HS-27A (cell line): ENCODE measurements at regions not wholly inside any gene's neighbourhood (a gene's known extent, or its start where the extent isn't known, plus 50 kb on each side); places are given as distances from the start of the nearest gene placed in this dataset.
A peak's percentile ranks its signal among the peaks of the same experiment; 100 is the strongest.
"Not testable (repeated sequence)": the region's sequence is repeated elsewhere in the genome, so short reads cannot be mapped to it uniquely, and the experiment has no call there.

Source experiments
- DNase-seq: peaks from one replicate; pipeline ENCODE4 v3.0.0-alpha.2; 2012; ENCODE audit warnings: low read depth, missing footprints

GRCh38 chr1:181202986-181203555, 114.6 kb downstream of the IER5 start:
- no peak for DNase-seq

GRCh38 chr1:181204530-181204929, 116.0 kb downstream of the IER5 start:
- no peak for DNase-seq

GRCh38 chr1:181205901-181206300, 117.4 kb downstream of the IER5 start:
- no peak for DNase-seq

- DNase-seq, result no peak
These were observed 118.0 kb downstream of the IER5 start for GRCh38 chr1:181206513-181206912.

GRCh38 chr1:181206979-181207790, 118.7 kb downstream of the IER5 start:
- no peak for DNase-seq

GRCh38 chr1:181208083-181208482, 119.6 kb downstream of the IER5 start:
- no peak for DNase-seq

- no peak for DNase-seq
These were observed 120.5 kb downstream of the IER5 start for GRCh38 chr1:181208967-181209366.

- no peak for DNase-seq
These were observed 124.6 kb downstream of the IER5 start for GRCh38 chr1:181213056-181213455.

- DNase-seq, result no peak
These were observed 128.1 kb downstream of the IER5 start for GRCh38 chr1:181216591-181216994.

GRCh38 chr1:181219938-181220337, 131.4 kb downstream of the IER5 start:
- DNase-seq, result no peak

- no peak for DNase-seq
These were observed 132.6 kb downstream of the IER5 start for GRCh38 chr1:181221078-181221477.

GRCh38 chr1:181222972-181223505, 134.5 kb downstream of the IER5 start:
- no peak for DNase-seq

- not testable (repeated sequence) for DNase-seq
These were observed 138.2 kb downstream of the IER5 start for GRCh38 chr1:181226728-181227127.

- DNase-seq, result no peak
These were observed 150.6 kb downstream of the IER5 start for GRCh38 chr1:181239086-181239485.

- DNase-seq, result not testable (repeated sequence)
These were observed 157.8 kb downstream of the IER5 start for GRCh38 chr1:181246320-181246719.

- not testable (repeated sequence) for DNase-seq
These were observed 159.9 kb downstream of the IER5 start for GRCh38 chr1:181248361-181248760.

GRCh38 chr1:181249186-181249585, 160.7 kb downstream of the IER5 start:
- DNase-seq, result no peak

- no peak for DNase-seq
These were observed 161.5 kb downstream of the IER5 start for GRCh38 chr1:181250038-181250437.

GRCh38 chr1:181251001-181251712, 162.7 kb downstream of the IER5 start:
- DNase-seq, result peak; percentile 12

GRCh38 chr1:181251713-181252075, 163.2 kb downstream of the IER5 start:
- no peak for DNase-seq

- not testable (repeated sequence) for DNase-seq
These were observed 165.1 kb downstream of the IER5 start for GRCh38 chr1:181253601-181254000.

GRCh38 chr1:181255270-181255929, 166.9 kb downstream of the IER5 start:
- peak; percentile 51 for DNase-seq
